Choroid plexus epithelial cell (primary cell): ENCODE measurements at regions not wholly inside any gene's neighbourhood (a gene's known extent, or its start where the extent isn't known, plus 50 kb on each side); places are given as distances from the start of the nearest gene placed in this dataset.

ENCODE experiments used
- DNase-seq: peaks from one replicate; pipeline ENCODE4 v3.0.0-alpha.2; 2010; ENCODE audit warnings: low read depth
- H3K4me3 ChIP-seq: 2 replicates; pipeline ENCODE4 v1.5.1; 2011; ENCODE audit warnings: low read depth, mild to moderate bottlenecking, control low read depth, low read length, moderate library complexity
- CTCF ChIP-seq: conservative IDR thresholded peaks from 2 replicates; pipeline ENCODE4 v1.5.1; 2011; ENCODE audit warnings: low read depth, mild to moderate bottlenecking, control low read depth, inconsistent platforms, low read length, moderate library complexity

- H3K4me3 ChIP-seq: no peak overlapping the region
- TF ChIP-seq CTCF: no peak
- DNase-seq: no peak
Measured at GRCh38 chr13:111973186-111973585, 93.8 kb upstream of the SOX1 start.

GRCh38 chr13:111973605-111974340, 93.2 kb upstream of the SOX1 start:
- DNase-seq: no peak
- no peak overlapping the region for H3K4me3 ChIP-seq
- TF ChIP-seq CTCF: no peak

DNA sequence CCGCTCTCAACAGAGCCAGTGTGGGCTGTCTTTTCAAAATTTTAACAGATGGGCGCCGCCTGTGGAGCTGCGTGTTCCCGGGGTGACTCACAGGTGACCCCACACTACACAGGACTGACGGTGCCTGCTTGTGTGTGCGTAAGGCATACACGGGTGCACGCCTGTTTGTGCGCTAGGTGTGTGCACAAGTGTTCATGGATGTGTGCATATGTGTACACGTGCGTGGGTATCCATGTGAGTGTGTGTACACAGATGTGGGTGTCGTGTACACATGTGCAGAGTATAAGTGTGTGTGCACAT, 92.7 kb upstream of the SOX1 start:
- TF ChIP-seq CTCF: no peak
- DNase-seq: no peak
- no peak overlapping the region for H3K4me3 ChIP-seq

DNA sequence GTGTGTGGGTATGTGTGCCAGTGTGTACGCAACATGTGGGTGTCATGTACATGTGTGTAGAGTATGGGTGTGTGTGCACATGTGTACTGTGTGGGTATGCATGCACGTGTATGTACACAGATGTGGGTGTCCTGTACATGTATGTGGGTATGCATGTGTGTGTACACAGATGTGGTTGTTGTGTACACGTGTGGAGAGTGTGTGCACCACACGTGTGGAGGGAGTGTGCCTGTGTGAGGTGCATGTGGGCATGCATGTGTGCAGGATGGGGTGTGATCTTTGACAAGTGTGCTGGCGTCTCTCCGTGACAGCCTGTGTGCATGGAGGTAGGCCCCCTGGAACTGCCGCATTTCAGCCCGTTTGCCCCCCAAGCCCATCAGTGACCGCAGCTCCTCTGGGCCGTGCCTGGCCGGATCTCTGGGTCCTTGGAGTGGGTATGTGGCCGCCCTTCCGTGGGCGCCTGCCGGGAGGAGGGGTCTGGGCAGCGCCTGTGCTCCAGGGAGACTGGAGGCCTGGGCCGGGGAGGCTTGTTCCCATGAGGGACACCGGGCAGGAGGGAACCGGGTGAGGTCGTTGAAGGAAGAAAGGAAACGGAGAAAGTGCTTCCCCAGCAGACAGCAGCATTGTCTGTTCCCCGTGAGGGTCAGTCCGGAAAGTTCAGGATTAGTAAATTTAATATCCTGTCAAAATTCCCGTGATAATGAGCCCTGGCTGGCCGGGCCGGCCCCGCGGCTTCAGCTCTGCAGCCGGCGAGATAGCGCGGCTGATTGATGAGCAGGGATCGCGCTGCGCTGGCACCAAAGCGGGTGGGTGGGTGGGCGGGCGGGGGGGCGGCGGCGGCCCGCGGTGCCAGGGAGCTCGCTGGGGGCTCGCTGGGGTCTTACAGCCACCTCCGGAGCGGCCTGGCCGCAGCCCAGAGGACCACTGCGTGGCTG, 91.1 kb upstream of the SOX1 start:
- DNase-seq: no peak
- H3K4me3 ChIP-seq: no peak overlapping the region
- no peak for TF ChIP-seq CTCF

DNA sequence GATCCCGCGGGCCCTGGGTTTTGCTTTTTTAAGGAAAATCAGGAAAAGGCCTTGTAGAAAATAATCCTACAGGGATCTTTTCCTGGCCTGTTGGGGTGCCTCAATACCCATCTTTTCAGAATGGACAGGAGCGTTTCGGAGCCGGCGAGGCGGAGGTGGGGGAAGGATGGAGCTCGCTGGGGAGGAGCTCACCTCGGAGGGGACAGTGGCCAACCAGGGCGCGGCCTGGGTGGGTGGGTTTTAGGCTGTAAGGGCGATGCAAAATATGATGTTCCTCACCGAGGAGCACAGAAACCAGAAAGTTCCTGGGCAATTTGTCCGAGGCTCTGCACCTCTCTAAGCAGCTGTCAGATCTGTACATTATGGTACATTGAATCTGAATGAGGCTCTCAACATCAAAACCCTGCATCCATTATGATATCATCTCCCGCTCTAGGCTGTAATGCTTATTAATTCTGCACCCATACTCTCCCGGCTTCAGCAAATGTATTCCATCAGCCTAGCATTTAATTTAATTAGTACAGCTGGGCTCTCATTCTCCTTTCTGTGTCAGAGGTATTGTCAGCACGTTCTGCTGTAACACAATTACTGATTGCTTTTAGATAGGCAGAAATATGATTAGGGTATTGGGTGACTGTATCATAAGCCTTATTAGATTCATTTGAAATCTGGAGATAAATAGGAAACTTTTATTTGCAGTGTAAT, 90.3 kb upstream of the SOX1 start:
- TF ChIP-seq CTCF: no peak
- DNase-seq: no peak
- no peak overlapping the region for H3K4me3 ChIP-seq

GRCh38 chr13:111977179-111977506, 89.8 kb upstream of the SOX1 start:
- no peak for DNase-seq
- TF ChIP-seq CTCF: no peak
- H3K4me3 ChIP-seq: no peak overlapping the region
